MM.1S (cell line): ENCODE measurements at regions not wholly inside any gene's neighbourhood (a gene's known extent, or its start where the extent isn't known, plus 50 kb on each side); places are given as distances from the start of the nearest gene placed in this dataset.

ENCODE experiments used
- DNase-seq: peaks from one replicate; pipeline ENCODE4 v3.0.0-alpha.2; 2015
- H2AFZ ChIP-seq: fragments of 300-600 bp; sonication (generic); 2 replicates; pipeline ENCODE4 v1.6.0; 2016; ENCODE audit warnings: antibody characterized with exemption, low read length
- H3F3A ChIP-seq: fragments of 300-600 bp; sonication (generic); 2 replicates; pipeline ENCODE4 v1.6.1; 2016; ENCODE audit warnings: mild to moderate bottlenecking, antibody characterized with exemption, low read length, moderate library complexity, mixed read lengths; ENCODE audit not compliant: insufficient read depth
- H3K27ac ChIP-seq: fragments of 300-600 bp; sonication (generic); 2 replicates; pipeline ENCODE4 v1.5.1; 2016; ENCODE audit warnings: mild to moderate bottlenecking, low read length
- H3K27me3 ChIP-seq: fragments of 300-600 bp; sonication (generic); replicated peaks from 2 replicates; pipeline ENCODE4 v1.6.0; 2016; ENCODE audit warnings: low read length; ENCODE audit not compliant: insufficient read depth
- H3K36me3 ChIP-seq: fragments of 300-600 bp; sonication (generic); replicated peaks from 2 replicates; pipeline ENCODE4 v1.6.1; 2016; ENCODE audit warnings: mild to moderate bottlenecking, low read length, mixed read lengths; ENCODE audit not compliant: insufficient read depth
- H3K4me1 ChIP-seq: fragments of 300-600 bp; sonication (generic); 2 replicates; pipeline ENCODE4 v1.6.1; 2016; ENCODE audit warnings: low read length, mixed read lengths
- H3K4me2 ChIP-seq: fragments of 300-600 bp; sonication (generic); 2 replicates; pipeline ENCODE4 v1.6.0; 2016; ENCODE audit warnings: low read depth, low read length
- H3K4me3 ChIP-seq: fragments of 300-600 bp; sonication (generic); 2 replicates; pipeline ENCODE4 v1.5.1; 2016; ENCODE audit warnings: low read length, mixed read lengths
- H3K79me2 ChIP-seq: fragments of 300-600 bp; sonication (generic); 2 replicates; pipeline ENCODE4 v1.6.1; 2016; ENCODE audit warnings: mixed run types, low read length, mixed read lengths
- H3K9ac ChIP-seq: fragments of 300-600 bp; sonication (generic); 2 replicates; pipeline ENCODE4 v1.6.1; 2016; ENCODE audit warnings: low read length, mixed read lengths
- H3K9me2 ChIP-seq: fragments of 300-600 bp; sonication (generic); replicated peaks from 2 replicates; pipeline ENCODE4 v1.6.1; 2016; ENCODE audit warnings: mild to moderate bottlenecking, low read length, mixed read lengths; ENCODE audit not compliant: insufficient read depth
- H3K9me3 ChIP-seq: fragments of 300-600 bp; sonication (generic); replicated peaks from 2 replicates; pipeline ENCODE4 v1.6.1; 2016; ENCODE audit warnings: mild to moderate bottlenecking, low read length, mixed read lengths; ENCODE audit not compliant: insufficient read depth
- H4K20me1 ChIP-seq: fragments of 300-600 bp; sonication (generic); 2 replicates; pipeline ENCODE4 v1.6.1; 2016; ENCODE audit warnings: mild to moderate bottlenecking, low read length, moderate library complexity, mixed read lengths; ENCODE audit not compliant: insufficient read depth
- EZH2 ChIP-seq: fragments of 300-600 bp; sonication (generic); optimal IDR thresholded peaks from 2 replicates; pipeline ENCODE3; 2017; ENCODE audit warnings: low read depth, mild to moderate bottlenecking, antibody characterized with exemption, low read length, mixed read lengths
- EZH2phosphoT487 ChIP-seq: fragments of 300-600 bp; sonication (generic); IDR thresholded peaks from 2 replicates; pipeline ENCODE4 v1.6.1; 2018; ENCODE audit warnings: antibody characterized with exemption, low read length
- TF ChIP-seq, protein P1 (sequence below): fragments of 300-600 bp; sonication (generic); IDR thresholded peaks from 2 replicates; pipeline ENCODE4 v1.5.1; 2016; ENCODE audit warnings: antibody characterized with exemption, low read length, mixed read lengths

DNA sequence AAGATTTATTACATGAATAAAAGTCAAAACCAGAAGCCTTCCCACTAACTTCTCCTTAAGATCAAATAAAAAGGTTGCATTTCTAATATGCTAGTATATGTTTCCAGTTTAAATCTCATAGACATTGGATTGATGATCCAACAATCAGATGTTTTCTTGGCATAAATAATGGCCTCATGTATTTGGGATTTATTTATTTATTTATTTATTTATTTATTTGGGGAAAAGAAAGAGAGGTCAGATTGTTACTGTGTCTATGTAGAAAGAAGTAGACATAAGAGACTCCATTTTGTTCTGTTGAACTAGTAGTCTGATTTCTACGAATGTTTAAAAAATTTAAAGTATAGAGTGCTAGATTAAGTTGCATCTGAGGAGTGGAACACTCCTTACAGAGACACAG lies 422.4 kb downstream of the ADGRL2 start:
- Histone ChIP-seq H3K27me3 (no peaks in the 10 kb centered on the region), H3K4me2 (no peak overlapping the region), H3K9me3 (no peaks in the 10 kb centered on the region), H3K36me3 (no peaks in the 10 kb centered on the region), H3K4me1 (no peaks in the 10 kb centered on the region), H3K79me2 (no peaks in the 10 kb centered on the region), H3K9ac (no peak overlapping the region), H3K27ac (no peak overlapping the region), H3K4me3 (no peak overlapping the region), H3K9me2 (no peaks in the 10 kb centered on the region), H3F3A (no peaks in the 10 kb centered on the region), H4K20me1 (no peaks in the 10 kb centered on the region), H2AFZ (no peak overlapping the region)
- TF ChIP-seq, protein P1, sequence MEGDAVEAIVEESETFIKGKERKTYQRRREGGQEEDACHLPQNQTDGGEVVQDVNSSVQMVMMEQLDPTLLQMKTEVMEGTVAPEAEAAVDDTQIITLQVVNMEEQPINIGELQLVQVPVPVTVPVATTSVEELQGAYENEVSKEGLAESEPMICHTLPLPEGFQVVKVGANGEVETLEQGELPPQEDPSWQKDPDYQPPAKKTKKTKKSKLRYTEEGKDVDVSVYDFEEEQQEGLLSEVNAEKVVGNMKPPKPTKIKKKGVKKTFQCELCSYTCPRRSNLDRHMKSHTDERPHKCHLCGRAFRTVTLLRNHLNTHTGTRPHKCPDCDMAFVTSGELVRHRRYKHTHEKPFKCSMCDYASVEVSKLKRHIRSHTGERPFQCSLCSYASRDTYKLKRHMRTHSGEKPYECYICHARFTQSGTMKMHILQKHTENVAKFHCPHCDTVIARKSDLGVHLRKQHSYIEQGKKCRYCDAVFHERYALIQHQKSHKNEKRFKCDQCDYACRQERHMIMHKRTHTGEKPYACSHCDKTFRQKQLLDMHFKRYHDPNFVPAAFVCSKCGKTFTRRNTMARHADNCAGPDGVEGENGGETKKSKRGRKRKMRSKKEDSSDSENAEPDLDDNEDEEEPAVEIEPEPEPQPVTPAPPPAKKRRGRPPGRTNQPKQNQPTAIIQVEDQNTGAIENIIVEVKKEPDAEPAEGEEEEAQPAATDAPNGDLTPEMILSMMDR, result no peak
- TF ChIP-seq EZH2phosphoT487 (no peak), EZH2 (no peak)
- no peak for DNase-seq

DNA sequence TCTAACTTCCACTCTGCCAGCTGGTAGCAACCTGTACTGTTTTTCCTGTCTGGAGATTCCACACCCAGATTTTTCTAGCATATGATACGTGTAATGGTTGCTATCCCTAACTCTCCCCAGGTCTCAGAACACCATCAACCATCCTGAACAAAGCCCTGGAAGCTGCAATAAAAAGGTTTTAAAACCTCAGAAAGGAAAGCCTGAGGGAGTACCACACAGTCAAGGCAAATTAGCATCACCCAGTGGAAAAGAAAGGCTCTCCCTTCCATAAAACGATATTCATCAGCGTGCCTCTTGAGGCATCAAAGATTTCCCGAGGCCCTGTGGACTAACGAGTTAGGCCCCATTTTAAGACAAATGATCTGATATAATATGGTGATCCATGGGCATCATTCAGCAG lies 421.0 kb downstream of the ADGRL2 start:
- H4K20me1 ChIP-seq, result no peaks in the 10 kb centered on the region
- no peak overlapping the region for H2AFZ ChIP-seq
- DNase-seq, result no peak
- H3K27me3 ChIP-seq, result no peaks in the 10 kb centered on the region
- TF ChIP-seq, protein P1, result no peak
- no peak for TF ChIP-seq EZH2phosphoT487
- no peak for TF ChIP-seq EZH2
- H3K36me3 ChIP-seq, result no peaks in the 10 kb centered on the region
- H3K9me3 ChIP-seq, result no peaks in the 10 kb centered on the region
- H3K9ac ChIP-seq, result no peak overlapping the region
- no peaks in the 10 kb centered on the region for H3K79me2 ChIP-seq
- H3F3A ChIP-seq, result no peaks in the 10 kb centered on the region
- H3K27ac ChIP-seq, result no peak overlapping the region
- no peaks in the 10 kb centered on the region for H3K9me2 ChIP-seq
- H3K4me3 ChIP-seq, result no peak overlapping the region
- no peaks in the 10 kb centered on the region for H3K4me1 ChIP-seq
- H3K4me2 ChIP-seq, result no peak overlapping the region

DNA sequence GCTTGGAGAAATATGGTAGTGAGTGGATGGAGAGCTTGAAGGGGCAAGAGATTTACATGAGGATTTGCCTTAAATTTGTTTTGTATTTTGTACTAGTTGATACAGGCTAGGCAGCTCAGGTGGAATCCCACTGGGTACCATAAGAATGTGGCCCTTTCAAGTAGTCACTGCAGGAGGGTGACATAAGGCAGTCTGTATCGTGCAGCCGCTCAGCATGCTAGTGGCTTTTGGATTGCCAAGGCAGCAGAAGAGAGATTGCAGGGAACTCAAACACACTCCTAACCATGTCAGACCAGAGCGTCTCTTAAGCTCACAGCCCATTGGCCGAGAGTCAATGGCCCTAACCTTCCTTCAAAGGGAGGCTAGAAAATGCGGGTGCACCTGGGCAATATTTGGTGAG lies 420.0 kb downstream of the ADGRL2 start:
- Histone ChIP-seq H3K27ac (no peak overlapping the region), H3F3A (no peaks in the 10 kb centered on the region), H4K20me1 (no peaks in the 10 kb centered on the region), H3K27me3 (no peaks in the 10 kb centered on the region), H3K4me2 (no peak overlapping the region), H3K4me3 (no peak overlapping the region), H2AFZ (no peak overlapping the region), H3K36me3 (no peaks in the 10 kb centered on the region), H3K9me3 (no peaks in the 10 kb centered on the region), H3K4me1 (no peaks in the 10 kb centered on the region), H3K9ac (no peak overlapping the region), H3K79me2 (no peaks in the 10 kb centered on the region), H3K9me2 (no peaks in the 10 kb centered on the region)
- no peak for DNase-seq
- TF ChIP-seq EZH2 (no peak), EZH2phosphoT487 (no peak)
- TF ChIP-seq, protein P1, result no peak
